Bronchial epithelial cell (primary cell): ENCODE measurements at regions not wholly inside any gene's neighbourhood (a gene's known extent, or its start where the extent isn't known, plus 50 kb on each side); places are given as distances from the start of the nearest gene placed in this dataset.

Experiments
- DNase-seq: peaks from one replicate; pipeline ENCODE4 v3.0.0-alpha.2; 2010; ENCODE audit warnings: low read depth
- FAIRE-seq: peaks from 2 replicates; lab custom pipeline; 2011; peaks lifted over from hg19 to GRCh38; lab: Jason Lieb, UNC
- H3K27me3 ChIP-seq: 2 replicates; pipeline ENCODE4 v1.5.1; 2011; ENCODE audit warnings: low read length; ENCODE audit not compliant: control insufficient read depth, insufficient read depth
- H3K36me3 ChIP-seq: 2 replicates; pipeline ENCODE4 v1.5.1; 2011; ENCODE audit warnings: low read length; ENCODE audit not compliant: control insufficient read depth, insufficient read depth
- H3K4me3 ChIP-seq: 2 replicates; pipeline ENCODE4 v1.5.1; 2011; ENCODE audit warnings: mild to moderate bottlenecking, low read depth, low read length, control low read depth
- TF ChIP-seq, protein P1 (sequence below): IDR thresholded peaks from 2 replicates; pipeline ENCODE4 v1.5.1; 2011; ENCODE audit warnings: mild to moderate bottlenecking, moderate library complexity, low read length, control low read depth, inconsistent platforms; ENCODE audit not compliant: insufficient read depth, severe bottlenecking

DNA sequence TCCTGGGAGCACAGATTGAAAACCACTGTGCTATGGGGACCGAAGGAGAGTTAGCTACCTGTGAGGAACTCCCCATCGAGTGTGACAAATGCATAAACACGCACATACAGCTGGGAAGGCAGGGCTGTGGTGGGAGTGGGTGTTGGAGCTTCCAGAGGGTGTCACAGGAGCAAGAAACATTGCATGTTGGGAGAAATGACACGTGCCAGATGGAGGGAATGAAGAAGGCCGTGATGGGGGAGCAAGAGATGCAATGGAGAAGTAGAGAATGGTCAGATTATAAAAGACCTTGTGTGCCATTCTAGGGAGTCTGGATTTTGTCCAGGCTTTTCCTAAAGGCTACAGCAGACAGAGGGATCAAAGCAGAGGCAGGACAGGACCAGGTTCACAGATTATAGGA is 91.1 kb upstream of the NDUFV2 start:
- DNase-seq (no peak), FAIRE-seq (no peak)
- Histone ChIP-seq H3K4me3 (no peak overlapping the region), H3K36me3 (no peaks in the 10 kb centered on the region), H3K27me3 (no peaks in the 10 kb centered on the region)
- TF ChIP-seq, protein P1, sequence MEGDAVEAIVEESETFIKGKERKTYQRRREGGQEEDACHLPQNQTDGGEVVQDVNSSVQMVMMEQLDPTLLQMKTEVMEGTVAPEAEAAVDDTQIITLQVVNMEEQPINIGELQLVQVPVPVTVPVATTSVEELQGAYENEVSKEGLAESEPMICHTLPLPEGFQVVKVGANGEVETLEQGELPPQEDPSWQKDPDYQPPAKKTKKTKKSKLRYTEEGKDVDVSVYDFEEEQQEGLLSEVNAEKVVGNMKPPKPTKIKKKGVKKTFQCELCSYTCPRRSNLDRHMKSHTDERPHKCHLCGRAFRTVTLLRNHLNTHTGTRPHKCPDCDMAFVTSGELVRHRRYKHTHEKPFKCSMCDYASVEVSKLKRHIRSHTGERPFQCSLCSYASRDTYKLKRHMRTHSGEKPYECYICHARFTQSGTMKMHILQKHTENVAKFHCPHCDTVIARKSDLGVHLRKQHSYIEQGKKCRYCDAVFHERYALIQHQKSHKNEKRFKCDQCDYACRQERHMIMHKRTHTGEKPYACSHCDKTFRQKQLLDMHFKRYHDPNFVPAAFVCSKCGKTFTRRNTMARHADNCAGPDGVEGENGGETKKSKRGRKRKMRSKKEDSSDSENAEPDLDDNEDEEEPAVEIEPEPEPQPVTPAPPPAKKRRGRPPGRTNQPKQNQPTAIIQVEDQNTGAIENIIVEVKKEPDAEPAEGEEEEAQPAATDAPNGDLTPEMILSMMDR: no peak

DNA sequence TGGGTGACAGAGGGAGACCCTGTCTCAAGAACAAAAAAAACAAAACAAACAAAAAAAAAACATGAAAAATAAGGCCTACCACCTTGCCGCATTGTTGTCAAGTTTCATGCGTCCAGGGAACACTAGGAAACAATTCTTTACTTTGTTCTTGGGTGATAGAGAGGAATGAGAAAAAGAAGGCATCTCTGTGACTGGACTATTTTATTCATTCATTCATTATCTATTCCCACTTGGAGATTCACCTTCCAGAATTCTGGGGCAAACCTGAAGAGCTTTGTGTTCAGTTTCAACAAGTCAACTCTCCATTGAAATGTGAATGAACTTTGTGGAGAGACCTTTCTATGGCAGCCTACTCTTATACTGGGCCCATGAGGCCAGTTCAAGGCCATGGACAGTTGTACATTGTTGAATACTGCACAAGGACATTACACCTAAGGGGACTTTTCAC is 88.5 kb upstream of the NDUFV2 start:
- FAIRE-seq (no peak), DNase-seq (no peak)
- Histone ChIP-seq H3K4me3 (no peak overlapping the region), H3K27me3 (no peaks in the 10 kb centered on the region), H3K36me3 (no peaks in the 10 kb centered on the region)
- TF ChIP-seq, protein P1: no peak

DNA sequence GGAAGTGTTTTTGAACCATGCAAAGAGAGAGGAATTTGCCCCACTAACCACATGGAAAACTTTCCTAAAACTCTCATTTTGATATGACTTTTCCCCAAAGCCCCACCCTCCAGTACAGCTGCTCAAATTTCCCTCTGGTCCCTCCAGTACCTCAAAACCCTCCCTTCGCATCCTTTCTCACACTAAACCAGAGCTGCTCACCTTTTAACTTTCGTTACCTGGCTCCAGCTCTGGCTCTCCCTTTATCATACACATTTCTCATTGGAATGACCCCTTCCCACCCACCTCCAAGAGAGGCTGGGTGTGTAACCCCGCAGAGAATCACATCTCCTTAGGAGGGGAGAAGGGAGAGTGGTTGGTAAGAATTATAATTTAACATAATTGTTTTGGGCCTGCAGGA is 86.8 kb upstream of the NDUFV2 start:
- no peak for DNase-seq
- Histone ChIP-seq H3K36me3 (no peaks in the 10 kb centered on the region), H3K27me3 (no peaks in the 10 kb centered on the region), H3K4me3 (no peak overlapping the region)
- no peak for FAIRE-seq
- TF ChIP-seq, protein P1: no peak

DNA sequence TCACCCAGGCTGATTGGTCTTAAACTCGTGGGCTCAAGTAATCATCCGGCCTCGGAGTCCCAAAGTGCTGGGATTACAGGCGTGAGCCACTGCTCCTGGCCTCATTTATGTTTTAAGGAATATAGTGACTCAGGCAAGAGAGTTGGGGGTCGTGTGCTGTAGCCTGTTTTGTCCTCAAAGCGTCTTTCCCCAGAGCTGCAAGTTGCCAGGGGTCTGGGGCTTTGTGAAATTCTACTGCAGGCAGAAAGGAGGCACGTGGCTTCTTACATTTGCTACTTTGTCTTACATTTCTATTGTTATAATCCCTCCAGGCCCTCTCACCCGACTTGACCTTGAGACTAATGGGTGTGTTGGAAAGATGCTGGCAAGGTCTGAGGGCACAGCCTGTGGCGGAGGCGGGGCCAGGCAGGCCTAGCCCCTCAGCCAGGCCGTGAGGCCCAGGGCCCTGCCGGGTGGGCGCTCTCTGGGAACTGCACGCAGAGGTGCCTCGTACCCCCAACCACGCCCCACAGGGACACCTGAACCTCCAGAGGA is 85.8 kb upstream of the NDUFV2 start:
- no peak overlapping the region for H3K4me3 ChIP-seq
- DNase-seq (no peak), FAIRE-seq (no peak)
- TF ChIP-seq, protein P1: no peak
- H3K36me3 ChIP-seq: no peaks in the 10 kb centered on the region
- H3K27me3 ChIP-seq: no peaks in the 10 kb centered on the region

DNA sequence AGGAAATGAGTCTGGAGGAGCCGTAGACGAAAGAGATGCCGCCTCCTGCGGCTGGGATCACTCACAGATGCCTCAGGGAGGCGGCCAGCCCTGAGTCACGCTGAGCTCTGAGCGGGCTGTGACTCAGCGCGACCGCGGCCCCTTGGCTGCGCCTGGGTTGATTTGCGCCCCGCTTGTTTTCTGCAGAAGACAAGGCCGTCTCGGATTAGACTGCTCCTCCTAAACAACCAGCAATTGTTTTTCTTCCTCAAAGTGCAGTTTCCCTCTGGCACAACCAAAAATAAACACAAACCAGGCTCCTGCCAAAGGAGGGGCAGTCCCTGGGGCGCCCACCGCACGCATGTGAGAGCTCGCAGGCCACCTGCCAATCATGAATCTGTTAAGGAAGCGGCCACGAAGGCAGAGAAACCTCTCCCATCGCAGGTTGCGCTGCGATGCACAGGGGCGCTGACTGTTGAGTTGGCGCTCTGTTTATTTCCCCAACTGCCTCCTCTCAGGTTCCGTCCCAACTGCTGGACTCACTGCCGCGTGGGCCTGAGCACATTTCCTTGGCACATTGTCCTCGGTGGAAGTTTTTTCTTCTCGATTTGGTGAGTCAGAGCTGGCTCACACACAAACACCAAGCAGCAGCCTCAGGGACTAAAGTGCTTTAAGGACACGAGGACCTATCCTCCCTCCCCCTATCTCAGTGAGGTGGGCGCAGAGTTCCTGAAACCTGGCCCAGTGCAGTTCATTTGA is 85.2 kb upstream of the NDUFV2 start:
- Histone ChIP-seq H3K4me3 (no peak overlapping the region), H3K36me3 (no peaks in the 10 kb centered on the region), H3K27me3 (no peaks in the 10 kb centered on the region)
- DNase-seq (peak; percentile 89), FAIRE-seq (no peak)
- TF ChIP-seq, protein P1: peak; percentile 12
